Loucy (cell line): ENCODE measurements at regions not wholly inside any gene's neighbourhood (a gene's known extent, or its start where the extent isn't known, plus 50 kb on each side); places are given as distances from the start of the nearest gene placed in this dataset.

Experiments
- CTCF ChIP-seq: fragments of 200-600 bp; sonication (generic); conservative IDR thresholded peaks from 2 replicates; pipeline ENCODE4 v1.5.1; 2014; ENCODE audit warnings: mild to moderate bottlenecking, antibody characterized with exemption, low read length
- EZH2phosphoT487 ChIP-seq: fragments of 200-600 bp; IDR thresholded peaks from 2 replicates; pipeline ENCODE4 v1.6.1; 2018; ENCODE audit warnings: antibody characterized with exemption, mild to moderate bottlenecking, moderate library complexity, borderline replicate concordance

- no peak for TF ChIP-seq CTCF
- no peak for TF ChIP-seq EZH2phosphoT487
Measured at GRCh38 chr16:64234200-64234599, 887.7 kb downstream of the CDH11 start.
